NCI-H2171 treated with DMSO at 0.1 percent for 48 hours (cell line): ENCODE measurements at regions not wholly inside any gene's neighbourhood (a gene's known extent, or its start where the extent isn't known, plus 50 kb on each side); places are given as distances from the start of the nearest gene placed in this dataset.

Source experiments
- DNase-seq: peaks from one replicate; lab custom pipeline; 2025; lab: John Stamatoyannopoulos, UW

- DNase-seq, result no peak
Observed at GRCh38 chr10:78516756-78517155, 483.1 kb downstream of the RPS24 start.

- DNase-seq, result no peak
Observed at GRCh38 chr10:78518224-78518623, 484.6 kb downstream of the RPS24 start.

GRCh38 chr10:78520737-78521430 lies 487.2 kb downstream of the RPS24 start:
- peak; percentile 29 for DNase-seq

- DNase-seq, result no peak
Observed at GRCh38 chr10:78523453-78523852, 489.8 kb downstream of the RPS24 start.

GRCh38 chr10:78524342-78524741 lies 490.7 kb downstream of the RPS24 start:
- DNase-seq, result peak; percentile 77

GRCh38 chr10:78524941-78525340 lies 491.3 kb downstream of the RPS24 start:
- DNase-seq, result peak; percentile 40

GRCh38 chr10:78526347-78526746 lies 492.7 kb downstream of the RPS24 start:
- no peak for DNase-seq

GRCh38 chr10:78527296-78527695 lies 493.6 kb downstream of the RPS24 start:
- DNase-seq, result no peak

GRCh38 chr10:78528749-78529204 lies 495.1 kb downstream of the RPS24 start:
- DNase-seq, result no peak

GRCh38 chr10:78529262-78529661 lies 495.6 kb downstream of the RPS24 start:
- DNase-seq, result no peak

- no peak for DNase-seq
Observed at GRCh38 chr10:78531088-78531487, 497.4 kb downstream of the RPS24 start.

GRCh38 chr10:78532480-78533042 lies 498.9 kb downstream of the RPS24 start:
- DNase-seq, result no peak

GRCh38 chr10:78533098-78533497 lies 499.4 kb downstream of the RPS24 start:
- DNase-seq, result no peak

- no peak for DNase-seq
Observed at GRCh38 chr10:78533776-78534175, 500.1 kb downstream of the RPS24 start.

GRCh38 chr10:78535716-78536218 lies 502.1 kb downstream of the RPS24 start:
- DNase-seq, result no peak

GRCh38 chr10:78537018-78537417 lies 503.4 kb downstream of the RPS24 start:
- DNase-seq, result no peak

- no peak for DNase-seq
Observed at GRCh38 chr10:78539247-78539766, 505.6 kb downstream of the RPS24 start.

- DNase-seq, result peak; percentile 47
Observed at GRCh38 chr10:78540355-78541076, 506.9 kb downstream of the RPS24 start.

GRCh38 chr10:78541481-78542140 lies 507.9 kb downstream of the RPS24 start:
- no peak for DNase-seq

GRCh38 chr10:78542141-78542489 lies 508.5 kb downstream of the RPS24 start:
- no peak for DNase-seq

- no peak for DNase-seq
Observed at GRCh38 chr10:78542521-78542920, 508.9 kb downstream of the RPS24 start.

- no peak for DNase-seq
Observed at GRCh38 chr10:78543031-78543748, 509.5 kb downstream of the RPS24 start.
